Astrocyte (in vitro differentiated cells and primary cell): ENCODE measurements at regions not wholly inside any gene's neighbourhood (a gene's known extent, or its start where the extent isn't known, plus 50 kb on each side); places are given as distances from the start of the nearest gene placed in this dataset.

Experiments used
- EZH2 ChIP-seq: IDR thresholded peaks from 2 replicates; pipeline ENCODE4 v1.6.1; 2012; ENCODE audit warnings: mild to moderate bottlenecking, low read length, inconsistent platforms; ENCODE audit not compliant: insufficient read depth
- TF ChIP-seq, protein P1 (sequence below): IDR thresholded peaks from 2 replicates; pipeline ENCODE4 v1.5.1; 2011; ENCODE audit warnings: low read depth, mild to moderate bottlenecking, inconsistent platforms, low read length, moderate library complexity; ENCODE audit not compliant: insufficient read depth

- TF ChIP-seq, protein P1, sequence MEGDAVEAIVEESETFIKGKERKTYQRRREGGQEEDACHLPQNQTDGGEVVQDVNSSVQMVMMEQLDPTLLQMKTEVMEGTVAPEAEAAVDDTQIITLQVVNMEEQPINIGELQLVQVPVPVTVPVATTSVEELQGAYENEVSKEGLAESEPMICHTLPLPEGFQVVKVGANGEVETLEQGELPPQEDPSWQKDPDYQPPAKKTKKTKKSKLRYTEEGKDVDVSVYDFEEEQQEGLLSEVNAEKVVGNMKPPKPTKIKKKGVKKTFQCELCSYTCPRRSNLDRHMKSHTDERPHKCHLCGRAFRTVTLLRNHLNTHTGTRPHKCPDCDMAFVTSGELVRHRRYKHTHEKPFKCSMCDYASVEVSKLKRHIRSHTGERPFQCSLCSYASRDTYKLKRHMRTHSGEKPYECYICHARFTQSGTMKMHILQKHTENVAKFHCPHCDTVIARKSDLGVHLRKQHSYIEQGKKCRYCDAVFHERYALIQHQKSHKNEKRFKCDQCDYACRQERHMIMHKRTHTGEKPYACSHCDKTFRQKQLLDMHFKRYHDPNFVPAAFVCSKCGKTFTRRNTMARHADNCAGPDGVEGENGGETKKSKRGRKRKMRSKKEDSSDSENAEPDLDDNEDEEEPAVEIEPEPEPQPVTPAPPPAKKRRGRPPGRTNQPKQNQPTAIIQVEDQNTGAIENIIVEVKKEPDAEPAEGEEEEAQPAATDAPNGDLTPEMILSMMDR, result no peak
- no peak for TF ChIP-seq EZH2
These were observed 71.2 kb upstream of the ERCC4 start for GRCh38 chr16:13848795-13849194.
